ENCODE measurements at regions not wholly inside any gene's neighbourhood (a gene's known extent, or its start where the extent isn't known, plus 50 kb on each side); places are given as distances from the start of the nearest gene placed in this dataset.

GRCh38 chr15:69586721-69587120 is 134.1 kb downstream of the RPLP1 start:
- no peak overlapping the region for H3K27ac ChIP-seq
- 93 to 96% methylated on average over 9 of the region's 9 CpGs for WGBS, 2 donors
- intact Hi-C loops (cut with DNase I): loop anchor here (10.0 kb wide), 1 partner anchor 768 kb away; no protein-coding TSS in a partner anchor
- no peaks in the 10 kb centered on the region for H3K9me3 ChIP-seq
- no peak for TF ChIP-seq EP300 (IDR thresholded peaks at IDR 0.05)
- no peak for TF ChIP-seq CTCF (IDR thresholded peaks at IDR 0.05)
- TF ChIP-seq POLR2AphosphoS5 (IDR thresholded peaks at IDR 0.05): no peak
- no peak for TF ChIP-seq POLR2A (IDR thresholded peaks at IDR 0.05)
- no peak for DNase-seq
- H3K27me3 ChIP-seq: no peaks in the 10 kb centered on the region
- no peaks in the 10 kb centered on the region for H3K4me1 ChIP-seq
- H3K36me3 ChIP-seq: no peaks in the 10 kb centered on the region
- no peak overlapping the region for H3K4me3 ChIP-seq

- 64 to 68% methylated on average over 4 of the region's 4 CpGs for WGBS, 2 donors
- Histone ChIP-seq H3K36me3 (no peaks in the 10 kb centered on the region), H3K27me3 (no peaks in the 10 kb centered on the region), H3K4me1 (no peaks in the 10 kb centered on the region), H3K4me3 (no peak overlapping the region), H3K9me3 (no peaks in the 10 kb centered on the region), H3K27ac (no peak overlapping the region)
- intact Hi-C loops (cut with DNase I): loop anchor here (10.0 kb wide), 1 partner anchor 767 kb away; no protein-coding TSS in a partner anchor
- no peak for DNase-seq
- TF ChIP-seq POLR2A (IDR thresholded peaks at IDR 0.05) (no peak), POLR2AphosphoS5 (IDR thresholded peaks at IDR 0.05) (no peak), CTCF (IDR thresholded peaks at IDR 0.05) (no peak), EP300 (IDR thresholded peaks at IDR 0.05) (no peak)
Observed at GRCh38 chr15:69587723-69588426, 135.3 kb downstream of the RPLP1 start.

- Histone ChIP-seq H3K4me1 (peaks cover 0 to 15% (median 13%) of the 10 kb centered on the region in 4 donors), H3K9me3 (no peaks in the 10 kb centered on the region), H3K27me3 (no peaks in the 10 kb centered on the region), H3K27ac (no peak overlapping the region), H3K36me3 (no peaks in the 10 kb centered on the region), H3K4me3 (no peak overlapping the region)
- TF ChIP-seq CTCF (IDR thresholded peaks at IDR 0.05) (no peak), POLR2AphosphoS5 (IDR thresholded peaks at IDR 0.05) (no peak), POLR2A (IDR thresholded peaks at IDR 0.05) (no peak), EP300 (IDR thresholded peaks at IDR 0.05) (no peak)
- intact Hi-C loops (cut with DNase I): no loop called here
- no peak for DNase-seq
- 92 to 96% methylated on average over 8 of the region's 8 CpGs for WGBS, 2 donors
Observed at GRCh38 chr15:69590201-69590710, 137.6 kb downstream of the RPLP1 start.

GRCh38 chr15:69590932-69591524 is 138.4 kb downstream of the RPLP1 start:
- DNase-seq: no peak
- no peak overlapping the region for H3K4me3 ChIP-seq
- no peaks in the 10 kb centered on the region for H3K9me3 ChIP-seq
- H3K27ac ChIP-seq: no peak overlapping the region
- 74 to 93% methylated on average over 5 of the region's 5 CpGs for WGBS, 2 donors
- H3K36me3 ChIP-seq: no peaks in the 10 kb centered on the region
- no peak for TF ChIP-seq CTCF (IDR thresholded peaks at IDR 0.05)
- no peak for TF ChIP-seq POLR2A (IDR thresholded peaks at IDR 0.05)
- intact Hi-C loops (cut with DNase I): no loop called here
- peaks cover 0 to 22% (median 21%) of the 10 kb centered on the region in 4 donors for H3K4me1 ChIP-seq
- H3K27me3 ChIP-seq: no peaks in the 10 kb centered on the region

Measured in sigmoid colon (tissue), 6 donors.